HUDEP-2 (cell line): ENCODE measurements at regions not wholly inside any gene's neighbourhood (a gene's known extent, or its start where the extent isn't known, plus 50 kb on each side); places are given as distances from the start of the nearest gene placed in this dataset.
"Not testable (repeated sequence)": the region's sequence is repeated elsewhere in the genome, so short reads cannot be mapped to it uniquely, and the experiment has no call there.

Experiments
- DNase-seq, 76 experiments: peaks; one replicate each; lab custom pipeline; 2025; ENCODE audit not compliant: unreplicated experiment in 76 of 76; lab: John Stamatoyannopoulos, UW

DNA sequence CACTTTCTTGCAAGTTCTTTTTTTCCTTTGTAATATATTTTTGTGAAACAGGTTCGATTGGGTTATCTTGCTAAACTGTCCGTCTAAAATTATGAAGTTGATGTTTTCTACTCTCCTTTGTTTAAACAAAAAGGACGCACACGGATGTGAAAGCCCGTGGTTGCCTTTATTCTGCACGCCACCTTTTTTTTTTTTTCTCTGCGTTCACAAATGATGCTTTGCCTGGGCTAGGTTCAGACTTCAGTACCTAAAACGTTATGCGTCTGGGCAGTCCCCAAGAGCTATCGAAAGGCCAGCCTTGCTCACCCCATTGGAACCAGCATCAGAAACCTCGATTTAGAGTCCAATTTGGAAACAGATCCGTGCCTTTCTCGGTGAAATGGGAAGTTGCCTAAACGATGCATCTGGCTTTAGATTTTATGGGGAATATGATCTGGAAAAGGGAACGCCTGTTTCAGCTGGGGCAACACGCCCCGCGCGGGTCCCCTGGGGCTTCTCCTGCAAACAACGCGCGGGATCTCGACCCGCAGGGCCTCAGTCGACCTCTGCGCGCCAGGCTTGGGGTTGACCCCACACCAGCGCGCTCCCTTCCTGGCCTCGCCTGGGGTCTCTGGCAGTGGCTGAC, 113.9 kb downstream of the KCNRG start:
- no peak for DNase-seq

DNA sequence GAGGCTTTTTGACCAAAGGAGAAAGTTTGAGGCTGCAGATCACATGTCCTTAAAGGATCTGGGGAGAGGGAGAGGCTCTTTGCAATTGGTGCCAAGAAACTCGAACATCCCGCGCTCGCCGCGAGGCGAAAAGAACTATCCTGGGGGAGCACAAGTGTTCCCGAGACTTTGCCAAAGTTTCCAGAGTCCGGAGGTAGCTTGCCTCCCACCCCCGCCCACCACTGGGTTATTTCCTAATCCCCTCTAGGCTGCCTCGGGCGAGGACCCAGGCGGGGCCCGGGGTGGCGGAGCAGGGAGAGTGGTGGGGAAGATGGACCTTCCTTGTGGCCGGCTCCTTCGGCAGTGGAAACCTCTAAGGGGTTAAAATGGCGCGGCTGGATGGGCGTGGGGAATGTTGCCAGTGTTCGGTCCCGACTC, 114.5 kb downstream of the KCNRG start:
- DNase-seq = no peak

DNA sequence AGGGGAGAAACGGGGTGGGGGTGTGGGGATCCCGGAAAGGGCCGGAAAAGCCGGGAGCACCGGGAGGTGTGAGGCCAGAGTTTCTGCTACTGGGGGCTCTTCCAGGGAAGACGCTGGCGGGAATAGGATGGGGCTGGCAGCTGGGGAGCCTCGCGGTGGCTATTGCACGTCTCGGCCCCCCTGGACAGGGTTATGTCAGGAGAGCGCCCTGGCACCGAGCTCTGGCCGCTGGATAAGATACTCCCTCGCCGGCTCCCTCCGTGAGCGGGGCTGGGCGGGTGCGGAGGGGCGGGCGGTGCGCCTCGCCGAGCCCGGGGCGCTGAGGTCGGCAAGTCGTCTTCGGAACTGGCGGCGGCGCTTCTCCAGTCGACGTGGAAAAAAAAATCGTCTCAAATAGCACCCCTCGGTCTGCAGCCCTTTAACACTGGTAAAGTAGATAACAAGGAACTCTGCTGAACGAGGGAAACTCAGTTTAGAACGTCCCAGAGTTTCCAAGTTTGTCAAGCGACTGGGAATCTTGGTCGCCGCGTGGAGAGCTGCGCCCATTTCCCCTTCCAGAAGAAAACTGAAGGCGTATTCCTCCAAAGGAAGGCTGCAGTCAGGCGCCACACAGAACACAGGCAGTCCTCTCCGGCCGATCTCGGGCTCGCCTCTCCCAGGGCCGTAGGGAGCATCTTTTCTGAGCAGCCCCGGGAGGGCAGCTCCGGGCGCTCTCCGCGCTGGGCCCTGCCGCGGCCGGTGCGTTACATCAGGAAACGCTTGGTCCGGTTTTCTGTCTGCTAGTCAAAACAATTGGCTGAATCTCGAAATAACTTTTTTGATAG, 115.1 kb downstream of the KCNRG start:
- peak in 16 of 76 experiments; percentile 1 to 35 (median 16) for DNase-seq

DNA sequence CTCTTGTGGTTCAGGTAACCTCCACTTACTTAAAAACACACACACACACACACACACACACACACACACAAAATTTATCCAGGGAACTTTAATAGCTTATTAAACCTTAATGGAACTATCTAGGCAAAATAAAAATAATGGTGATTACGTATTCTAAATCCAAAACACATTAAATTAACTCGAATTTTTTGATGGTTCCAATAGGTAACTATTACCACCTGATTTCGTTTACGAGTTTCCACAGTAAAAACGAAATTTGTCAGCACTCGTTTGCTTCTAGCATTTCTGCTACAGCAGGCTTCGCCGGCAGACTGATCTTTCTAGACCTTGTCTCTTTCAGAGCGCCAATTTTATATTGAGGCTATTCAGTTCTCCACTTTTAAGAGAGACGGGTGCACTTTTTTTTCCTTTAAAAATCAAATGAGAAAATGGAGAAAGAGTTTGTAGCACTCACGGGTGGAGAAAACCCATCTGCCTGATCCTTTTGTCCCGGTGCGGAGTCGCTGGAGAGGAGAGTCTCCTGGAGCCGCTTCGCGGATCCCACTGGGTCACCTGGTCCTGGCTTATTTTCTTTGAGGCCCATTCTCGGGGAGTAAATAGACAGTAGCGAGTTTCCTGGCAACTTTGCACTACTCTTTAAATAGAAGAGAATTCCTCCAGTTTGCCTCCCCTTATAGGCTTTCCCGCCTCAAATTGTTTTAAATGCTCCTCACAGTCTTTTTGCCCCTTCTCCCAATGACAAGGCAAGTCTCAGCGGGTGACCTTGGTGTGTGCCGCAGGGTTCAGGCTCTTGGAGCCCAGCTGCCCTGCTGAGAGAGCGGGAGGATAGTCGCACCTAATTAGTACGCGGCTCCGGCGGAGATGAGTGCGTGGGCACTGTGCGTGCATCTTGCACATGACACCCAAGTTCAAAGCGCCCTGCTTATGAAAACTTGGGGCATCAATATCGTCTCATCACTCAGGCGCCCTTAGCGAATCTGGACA, 117.0 kb downstream of the KCNRG start:
- no peak for DNase-seq

DNA sequence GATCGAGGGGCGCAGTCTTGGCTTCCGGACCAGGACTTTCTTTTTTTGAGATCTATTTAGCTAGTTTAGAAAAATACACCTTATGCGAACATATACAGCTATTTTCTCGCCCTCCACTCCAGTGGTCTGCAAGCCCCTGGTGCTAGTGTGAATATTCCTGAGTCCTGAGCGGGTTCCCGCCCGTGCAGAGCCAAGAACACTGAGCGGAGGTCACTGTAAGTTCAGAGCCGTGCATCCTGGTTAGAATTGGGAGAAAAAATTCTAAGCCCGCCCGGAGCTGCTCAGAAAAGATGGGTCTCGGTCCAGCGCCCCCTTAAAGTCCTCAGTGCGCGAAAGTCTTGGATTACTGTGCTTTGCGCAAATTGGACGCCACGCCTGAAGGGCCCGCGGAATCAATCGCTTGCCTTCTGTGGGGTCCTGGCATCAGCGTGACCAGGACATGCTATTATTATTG, 117.7 kb downstream of the KCNRG start:
- no peak for DNase-seq

DNA sequence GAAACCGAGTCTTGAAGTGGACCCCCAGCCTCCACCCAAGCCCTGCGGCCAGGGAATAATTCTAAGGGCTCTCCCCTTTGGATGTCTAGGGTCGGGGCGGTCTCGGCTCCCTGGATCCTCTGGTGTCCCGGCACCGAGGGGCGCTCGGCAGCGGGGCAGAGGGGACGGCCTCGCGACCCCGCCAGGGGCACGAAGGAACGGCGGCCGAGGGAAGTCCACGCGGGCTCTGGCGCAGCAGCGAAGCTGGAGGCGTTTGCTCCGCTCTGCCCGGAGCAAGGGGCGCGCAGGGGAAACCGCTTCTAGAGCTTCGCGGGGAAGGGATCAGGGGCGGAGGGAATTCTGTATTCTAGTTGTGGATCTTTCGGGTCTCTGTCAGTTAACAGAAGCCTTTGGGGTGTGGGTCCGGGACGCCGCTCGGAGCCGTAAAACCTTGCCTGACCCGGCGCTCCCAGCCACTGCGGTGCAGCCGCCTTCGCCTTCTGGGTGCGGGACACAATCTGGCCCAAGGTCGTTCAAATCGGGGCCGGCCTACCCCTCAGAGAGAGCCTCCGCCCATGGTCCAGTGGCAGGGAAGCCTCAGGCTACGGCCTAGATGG, 118.2 kb downstream of the KCNRG start:
- no peak for DNase-seq

DNA sequence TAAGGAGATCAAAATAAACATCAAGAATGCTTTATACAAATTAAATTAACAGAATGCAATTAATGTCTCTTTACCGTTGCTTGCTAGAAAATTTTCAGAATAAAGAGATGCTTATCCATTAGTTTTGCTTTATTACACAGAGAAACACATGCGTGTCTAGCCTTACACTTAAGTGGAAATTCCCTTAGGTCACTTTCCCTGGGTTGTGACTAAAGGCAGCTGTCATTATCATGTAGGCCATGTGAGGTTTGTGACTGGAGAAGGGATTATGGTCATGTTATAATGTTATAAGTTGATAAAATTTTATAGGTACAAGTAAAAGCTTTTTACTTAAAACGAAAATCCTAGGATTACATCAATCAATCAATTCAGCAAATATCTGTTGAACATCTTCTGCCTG, 121.0 kb downstream of the KCNRG start:
- DNase-seq = no peak

DNA sequence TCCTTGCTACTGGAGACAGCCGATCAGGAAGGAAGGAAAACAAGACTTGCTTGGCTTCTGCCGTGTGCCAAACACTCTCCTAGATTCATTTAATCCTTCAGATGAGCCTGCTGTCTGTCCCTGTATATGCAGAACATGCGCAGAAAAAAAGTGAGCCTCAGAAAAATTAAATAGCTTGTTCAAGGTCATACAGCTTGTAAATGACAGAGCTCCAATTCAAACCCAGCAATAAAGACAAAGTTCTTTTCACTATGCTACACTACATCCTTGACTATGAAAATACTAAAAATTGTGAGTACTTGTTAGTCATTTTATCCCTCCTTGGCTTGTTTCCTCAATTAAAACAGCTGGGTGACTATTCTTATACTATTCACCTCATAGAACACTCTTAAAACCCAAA, 121.4 kb downstream of the KCNRG start:
- DNase-seq = no peak

DNA sequence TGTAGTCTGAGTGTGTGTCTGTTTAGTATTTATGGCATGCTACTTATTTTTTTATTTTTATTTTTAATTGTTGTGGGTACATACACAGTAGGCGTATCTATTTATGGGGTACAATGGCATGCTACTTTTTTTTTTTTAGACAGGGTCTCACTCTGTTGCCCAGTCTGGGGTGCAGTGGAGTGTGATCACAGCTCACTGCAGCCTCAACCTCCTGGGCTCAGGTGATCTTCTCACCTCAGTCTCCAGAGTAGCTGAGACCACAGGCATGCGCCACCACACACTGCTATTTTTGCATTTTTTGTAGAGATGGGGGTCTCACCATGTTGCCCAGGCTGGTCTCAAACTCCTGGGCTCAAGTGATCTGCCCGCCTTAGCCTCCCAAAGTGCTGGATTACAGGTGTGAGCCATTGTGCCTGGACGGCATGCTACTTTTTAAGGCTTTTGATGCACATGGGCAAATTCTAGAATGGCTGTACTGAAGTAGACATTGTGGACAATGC, 124.2 kb downstream of the KCNRG start:
- DNase-seq = not testable (repeated sequence)

DNA sequence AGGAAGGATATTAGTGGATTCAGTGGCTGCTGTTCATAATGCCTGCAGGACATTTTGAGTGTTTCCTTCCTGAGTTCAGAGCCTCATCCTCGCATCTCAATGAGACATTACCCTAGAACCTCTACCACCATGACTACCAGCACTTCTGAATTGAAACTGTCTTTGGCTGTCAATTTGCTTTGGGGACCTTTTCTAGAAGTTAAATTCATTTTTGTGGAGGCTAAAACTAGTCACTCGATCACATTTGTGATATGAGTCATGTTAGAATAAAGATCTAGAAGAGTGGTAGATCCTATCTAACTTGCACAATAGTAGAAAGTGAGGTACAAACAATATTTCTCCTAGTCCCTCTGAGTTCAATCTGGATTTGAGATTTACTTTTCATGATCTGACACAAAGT, 124.9 kb downstream of the KCNRG start:
- DNase-seq = no peak

DNA sequence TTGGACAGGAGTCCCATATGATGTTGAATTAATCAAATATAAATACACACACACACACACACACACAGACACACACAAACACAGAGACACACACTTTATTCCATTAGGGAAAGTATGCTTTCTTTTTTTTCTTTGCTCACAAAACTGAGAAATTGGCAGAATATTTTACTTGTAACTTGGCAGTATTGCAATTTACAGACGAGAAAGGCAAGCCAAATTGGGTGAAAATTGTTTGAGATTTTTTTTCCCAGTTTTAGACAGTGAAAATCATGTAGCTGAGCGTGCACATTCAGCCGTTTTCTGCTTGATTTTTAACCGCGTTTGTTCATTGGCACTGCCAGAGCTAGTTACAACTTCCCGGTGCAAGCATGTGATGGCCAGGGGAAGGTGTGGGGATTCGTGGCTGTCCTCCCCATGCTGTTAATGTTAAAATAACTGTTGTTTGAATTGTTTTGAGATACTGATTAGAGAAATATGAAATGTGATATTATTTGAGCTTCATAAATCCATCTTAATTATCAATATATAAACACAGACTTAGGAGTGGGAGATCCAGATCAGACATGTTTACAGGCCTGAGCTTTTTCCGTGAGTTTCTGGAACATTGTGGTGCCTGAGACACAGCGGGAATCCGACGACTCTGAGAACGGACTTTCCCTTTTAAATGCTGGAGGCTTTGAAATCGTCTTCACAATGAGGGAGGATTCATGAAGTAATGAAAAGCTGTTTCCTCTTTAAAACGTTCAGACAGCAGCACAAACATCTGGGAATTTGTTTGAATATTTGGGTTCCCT, 125.5 kb downstream of the KCNRG start:
- no peak for DNase-seq

DNA sequence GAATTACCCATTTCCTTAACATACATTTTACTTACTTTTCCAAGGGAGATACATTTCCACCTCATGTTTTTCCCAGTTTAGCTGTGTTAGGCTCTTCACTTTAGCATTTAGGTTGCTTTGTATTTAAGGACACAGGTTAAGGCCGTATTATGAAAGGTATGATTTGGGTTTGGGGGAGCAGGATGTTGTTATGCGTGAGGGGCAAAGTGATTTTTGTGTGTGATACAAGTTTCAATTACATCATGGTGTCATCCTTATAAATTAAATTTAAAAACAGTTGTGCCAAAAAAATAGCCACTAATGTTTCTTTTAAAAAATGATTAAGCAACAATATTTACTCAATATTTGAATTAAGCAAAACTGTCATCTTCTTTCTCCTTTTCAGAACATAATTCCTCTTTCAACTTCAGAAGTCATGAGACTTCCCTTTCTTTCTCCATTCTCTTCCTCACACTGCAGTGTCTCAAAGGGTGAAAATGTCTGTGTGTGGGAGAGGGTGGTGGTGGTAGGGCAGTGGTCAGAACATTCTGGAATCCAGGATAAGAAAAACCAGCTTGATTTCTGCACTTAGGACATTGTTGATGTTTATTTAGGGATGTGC, 126.2 kb downstream of the KCNRG start:
- no peak for DNase-seq

DNA sequence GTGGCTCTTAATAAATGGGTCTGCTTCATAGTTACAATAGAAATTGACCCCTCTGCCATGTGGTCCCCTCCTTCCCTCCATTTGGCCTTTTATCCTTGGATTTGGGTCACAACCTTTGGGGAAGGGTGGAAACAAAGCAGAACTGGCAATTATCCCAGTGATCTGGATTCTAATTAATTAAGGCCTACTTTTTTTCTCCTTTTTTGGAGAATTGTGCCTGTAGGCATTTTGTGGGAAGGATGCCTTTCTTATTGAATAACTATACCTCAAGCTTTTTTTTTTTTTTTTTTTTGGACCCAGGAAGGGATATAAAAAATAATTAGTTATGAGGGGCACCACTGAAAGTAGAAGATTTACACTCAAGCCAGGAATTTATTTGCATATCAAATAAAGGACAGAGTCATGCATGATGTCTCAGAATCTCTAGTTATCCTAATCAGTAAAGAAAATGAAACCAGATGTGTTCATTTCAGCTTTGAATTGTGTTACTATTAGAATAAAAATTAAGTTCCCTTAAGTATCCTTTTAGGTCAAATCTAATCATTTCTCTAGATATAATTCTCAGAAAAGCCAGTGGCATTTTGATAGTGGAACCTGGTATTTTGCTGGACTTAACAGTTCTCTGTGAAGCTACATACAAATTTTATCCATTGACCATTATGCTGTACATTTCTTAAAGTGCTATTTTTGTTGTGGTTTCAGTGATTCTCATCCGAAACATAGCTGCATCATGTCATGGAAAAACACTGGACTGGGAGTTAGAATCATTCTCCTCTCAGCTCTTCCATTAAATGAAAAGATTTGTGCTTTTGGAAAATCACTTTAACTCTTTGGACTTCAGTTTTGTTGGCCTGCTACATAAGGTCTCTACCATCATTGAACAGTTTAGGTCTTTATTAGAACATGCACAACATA, 129.3 kb downstream of the KCNRG start:
- DNase-seq = no peak

DNA sequence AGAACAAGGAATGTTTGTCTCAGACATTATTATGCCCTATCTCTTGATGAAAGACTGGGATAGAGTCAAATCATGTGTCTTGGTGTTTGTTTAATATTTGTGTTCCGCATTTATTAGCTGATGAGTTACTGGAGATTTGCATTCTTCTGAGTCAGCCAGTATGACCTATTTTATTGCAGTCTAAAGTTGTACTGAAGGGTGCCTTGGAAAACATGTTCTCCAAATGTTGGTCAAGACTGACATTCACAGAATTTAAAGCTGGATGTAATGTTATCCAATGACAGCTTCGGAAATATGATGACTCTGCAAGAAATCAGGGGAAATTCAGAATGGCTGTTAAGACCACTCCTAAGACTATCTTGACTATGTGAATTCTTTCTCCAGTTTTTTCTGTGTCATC, 134.0 kb downstream of the KCNRG start:
- no peak for DNase-seq

DNA sequence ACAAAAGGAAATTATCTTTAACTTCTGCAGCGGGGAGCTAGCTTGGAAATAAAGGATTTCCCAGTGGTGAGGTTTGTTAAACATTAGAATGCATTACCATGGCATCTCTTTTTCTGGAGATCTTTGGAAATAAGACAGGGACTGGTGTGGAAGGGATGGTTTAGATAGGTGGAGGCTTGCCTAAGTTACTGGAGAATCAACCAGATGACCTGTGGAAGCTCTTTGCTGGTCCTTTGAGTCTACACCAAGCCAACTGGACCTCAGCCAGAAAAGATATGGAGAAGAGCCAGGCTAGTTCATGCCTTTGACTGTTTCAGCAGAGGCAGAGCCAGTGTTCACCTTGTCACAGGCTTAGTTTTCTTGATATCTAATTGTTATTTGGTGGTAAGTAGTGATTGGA, 134.7 kb downstream of the KCNRG start:
- peak in 48 of 76 experiments; percentile 2 to 75 (median 33) for DNase-seq

DNA sequence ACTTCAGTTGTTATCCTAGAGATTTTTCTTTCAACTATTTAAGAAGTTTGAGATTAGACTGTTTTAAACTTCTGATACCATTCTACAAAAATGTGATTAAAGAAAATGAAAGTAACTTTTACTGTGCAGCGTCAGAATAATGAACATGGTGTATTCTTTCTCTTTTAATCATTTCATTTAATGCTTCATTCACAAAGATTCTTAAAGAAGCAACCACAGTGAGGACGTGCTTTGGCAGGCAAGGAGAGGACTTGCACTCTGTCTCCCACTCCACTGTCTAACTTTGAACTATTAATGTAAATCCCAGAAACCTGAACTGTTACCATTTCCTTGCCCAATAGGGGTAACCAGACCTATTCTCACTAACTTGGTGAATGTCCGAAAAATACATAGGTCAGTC, 137.0 kb downstream of the KCNRG start:
- DNase-seq = no peak

DNA sequence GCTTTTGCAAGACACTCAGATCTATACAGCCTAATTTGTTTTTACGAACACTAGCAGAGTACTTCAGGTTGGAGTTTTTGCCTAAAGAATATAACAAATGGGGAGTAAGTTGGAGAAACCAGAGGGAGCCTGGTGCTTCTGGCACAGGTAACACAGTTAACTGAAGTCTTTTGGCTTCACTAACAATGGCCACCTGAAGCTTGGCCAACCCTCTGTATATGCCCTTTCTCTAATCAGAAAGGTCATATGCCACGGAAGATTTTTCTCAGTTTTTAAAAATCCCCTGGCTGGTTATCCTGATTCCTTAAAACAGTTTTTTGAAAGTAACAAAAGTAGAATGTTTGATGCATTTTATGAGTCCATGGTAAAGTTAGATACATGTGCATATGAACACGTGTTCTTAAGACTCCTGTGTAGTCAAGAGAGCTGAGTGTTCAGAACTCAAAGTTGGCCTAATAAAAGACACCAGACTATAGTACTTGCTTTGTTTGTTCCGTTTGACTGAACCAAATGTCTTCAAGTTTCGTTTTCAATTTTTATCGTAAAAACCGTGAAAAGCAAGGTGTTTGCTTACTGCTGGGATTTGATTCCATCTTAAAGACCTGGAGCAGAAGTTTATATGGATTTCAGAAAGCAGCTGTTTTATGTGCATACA, 137.5 kb downstream of the KCNRG start:
- DNase-seq = no peak

DNA sequence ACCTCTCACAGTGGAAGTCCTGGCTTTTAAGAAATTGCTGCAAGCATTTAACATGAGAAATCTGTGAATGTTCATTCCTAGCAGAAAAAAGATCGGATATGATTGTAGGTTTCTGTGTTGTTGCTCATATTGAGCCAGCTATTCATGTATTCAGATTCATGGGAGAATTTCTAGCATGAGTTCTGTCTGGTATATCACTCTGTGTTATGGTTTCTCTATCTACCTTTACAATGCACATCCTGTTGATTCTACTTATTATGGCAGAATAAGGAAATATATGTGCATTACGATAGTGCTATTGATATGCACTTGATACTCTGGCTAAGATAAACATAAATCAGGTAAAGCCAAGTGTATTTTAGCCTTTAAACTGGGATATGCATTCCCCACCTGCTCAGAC, 138.2 kb downstream of the KCNRG start:
- DNase-seq = no peak
